Smooth muscle cell (in vitro differentiated cells): ENCODE measurements at regions not wholly inside any gene's neighbourhood (a gene's known extent, or its start where the extent isn't known, plus 50 kb on each side); places are given as distances from the start of the nearest gene placed in this dataset.

Experiments used
- DNase-seq: peaks from one replicate; lab custom pipeline; 2025; ENCODE audit not compliant: unreplicated experiment; lab: John Stamatoyannopoulos, UW
- H2AFZ ChIP-seq: fragments of 200-600 bp; sonication (generic); 2 replicates; pipeline ENCODE4 v1.6.0; 2016; ENCODE audit warnings: antibody characterized with exemption, low read depth, mild to moderate bottlenecking
- H3F3A ChIP-seq: fragments of 200-600 bp; sonication (generic); 2 replicates; pipeline ENCODE4 v1.6.0; 2017; ENCODE audit warnings: antibody characterized with exemption, low read depth
- H3K27ac ChIP-seq: fragments of 200-600 bp; sonication (generic); 2 replicates; pipeline ENCODE4 v1.5.1; 2016; ENCODE audit warnings: low read depth, mild to moderate bottlenecking
- H3K27me3 ChIP-seq: fragments of 200-600 bp; sonication (generic); 2 replicates; pipeline ENCODE4 v1.6.1; 2016; ENCODE audit warnings: low read depth, mild to moderate bottlenecking
- H3K36me3 ChIP-seq: fragments of 200-600 bp; sonication (generic); 2 replicates; pipeline ENCODE4 v1.5.1; 2016; ENCODE audit warnings: low read depth
- H3K4me1 ChIP-seq: fragments of 200-600 bp; sonication (generic); 2 replicates; pipeline ENCODE4 v1.5.1; 2016; ENCODE audit warnings: low read depth
- H3K4me2 ChIP-seq: fragments of 200-600 bp; sonication (generic); 2 replicates; pipeline ENCODE4 v1.6.0; 2016; ENCODE audit warnings: mild to moderate bottlenecking
- H3K4me3 ChIP-seq: fragments of 200-600 bp; sonication (generic); 2 replicates; pipeline ENCODE4 v1.5.1; 2016; ENCODE audit warnings: mild to moderate bottlenecking
- H3K79me2 ChIP-seq: fragments of 200-600 bp; sonication (generic); 2 replicates; pipeline ENCODE4 v1.6.0; 2016; ENCODE audit warnings: low read depth, mild to moderate bottlenecking
- H3K9ac ChIP-seq: fragments of 200-600 bp; sonication (generic); 2 replicates; pipeline ENCODE4 v1.6.0; 2016; ENCODE audit warnings: low read depth
- H3K9me3 ChIP-seq: fragments of 200-600 bp; sonication (generic); replicated peaks from 2 replicates; pipeline ENCODE4 v1.5.1; 2016; ENCODE audit warnings: low read depth
- H4K20me1 ChIP-seq: fragments of 200-600 bp; sonication (generic); 2 replicates; pipeline ENCODE4 v1.6.0; 2016; ENCODE audit warnings: low read depth
- CTCF ChIP-seq: fragments of 200-600 bp; sonication (generic); IDR thresholded peaks from 2 replicates; pipeline ENCODE4 v1.5.1; 2017; ENCODE audit warnings: borderline replicate concordance, mild to moderate bottlenecking, antibody characterized with exemption; ENCODE audit not compliant: insufficient read depth, poor library complexity, severe bottlenecking
- WGBS: methylation state at CpG from one replicate; pipeline ENCODE4 v1.1.7; 2016; ENCODE audit warnings: low lambda C conversion rate; 5-methylcytosine and 5-hydroxymethylcytosine counted together

GRCh38 chr1:56152635-56153034 lies 426.7 kb downstream of the PLPP3 start:
- DNase-seq = no peak

GRCh38 chr1:56151402-56151801 lies 428.0 kb downstream of the PLPP3 start:
- H3F3A ChIP-seq = no peaks in the 10 kb centered on the region
- no peak for DNase-seq

More at GRCh38 chr1:56152635-56153034, 426.7 kb downstream of the PLPP3 start:
- no peaks in the 10 kb centered on the region for H3F3A ChIP-seq
- no peak overlapping the region for H2AFZ ChIP-seq
- no peaks in the 10 kb centered on the region for H3K79me2 ChIP-seq
- no peak overlapping the region for H3K4me2 ChIP-seq
- TF ChIP-seq CTCF = no peak
- no peak overlapping the region for H3K4me3 ChIP-seq
- no peak overlapping the region for H3K27ac ChIP-seq
- WGBS = 91% methylated on average over 3 of the region's 3 CpGs
- no peaks in the 10 kb centered on the region for H4K20me1 ChIP-seq
- H3K36me3 ChIP-seq = no peaks in the 10 kb centered on the region
- H3K27me3 ChIP-seq = no peaks in the 10 kb centered on the region
- H3K9me3 ChIP-seq = no peaks in the 10 kb centered on the region
- peaks cover 7% of the 10 kb centered on the region for H3K4me1 ChIP-seq
- H3K9ac ChIP-seq = no peak overlapping the region

DNA sequence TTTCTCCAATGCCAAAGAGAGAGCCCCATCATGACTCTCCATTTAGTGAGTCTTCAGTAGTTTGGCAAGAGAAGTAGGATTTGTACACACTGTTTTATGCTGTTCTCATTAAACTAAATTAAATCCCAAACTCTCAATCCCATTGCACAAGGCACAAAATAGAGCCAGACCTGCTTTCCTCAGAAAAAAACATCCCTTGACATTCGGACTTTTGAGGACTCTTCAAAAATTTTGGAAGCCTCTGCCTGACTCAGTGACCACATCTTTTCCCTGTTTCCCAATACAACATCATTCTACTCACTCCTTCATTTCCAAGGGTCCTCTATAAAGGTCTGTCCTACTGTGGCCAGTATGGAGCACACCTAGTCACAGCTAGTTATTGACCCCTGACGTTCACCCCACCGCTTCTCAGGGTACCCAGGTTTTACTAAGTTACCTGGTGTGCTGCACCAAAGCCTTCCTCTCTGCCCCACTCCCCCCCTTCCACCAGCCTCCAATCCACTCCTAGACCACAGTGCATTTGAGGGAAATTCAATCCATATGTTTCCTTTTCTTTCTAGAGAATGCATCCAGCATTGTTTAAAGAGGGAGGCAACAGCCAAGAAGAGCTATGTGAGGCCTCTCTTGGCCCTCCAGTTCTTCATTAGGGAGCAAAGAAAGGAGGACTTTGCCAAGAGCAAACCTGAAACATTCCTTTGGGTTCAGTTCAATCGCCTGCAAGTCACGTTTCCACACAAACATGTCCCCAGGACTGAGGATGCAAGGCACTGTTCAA lies 428.7 kb downstream of the PLPP3 start:
- no peaks in the 10 kb centered on the region for H3K36me3 ChIP-seq
- DNase-seq = no peak
- no peaks in the 10 kb centered on the region for H3K79me2 ChIP-seq
- no peak overlapping the region for H3K4me2 ChIP-seq
- no peak overlapping the region for H3K4me3 ChIP-seq
- H2AFZ ChIP-seq = no peak overlapping the region
- H3K27me3 ChIP-seq = no peaks in the 10 kb centered on the region
- no peak overlapping the region for H3K9ac ChIP-seq
- H3F3A ChIP-seq = no peaks in the 10 kb centered on the region
- no peak for TF ChIP-seq CTCF
- H3K9me3 ChIP-seq = no peaks in the 10 kb centered on the region
- H4K20me1 ChIP-seq = no peaks in the 10 kb centered on the region
- 92% methylated on average over 5 of the region's 5 CpGs for WGBS
- H3K27ac ChIP-seq = no peak overlapping the region
- peaks cover 7% of the 10 kb centered on the region for H3K4me1 ChIP-seq

More at GRCh38 chr1:56151402-56151801, 428.0 kb downstream of the PLPP3 start:
- H2AFZ ChIP-seq = no peak overlapping the region
- H3K79me2 ChIP-seq = no peaks in the 10 kb centered on the region
- no peak overlapping the region for H3K4me2 ChIP-seq
- no peak overlapping the region for H3K9ac ChIP-seq
- no peak for TF ChIP-seq CTCF
- H3K27me3 ChIP-seq = no peaks in the 10 kb centered on the region
- no peaks in the 10 kb centered on the region for H4K20me1 ChIP-seq
- H3K9me3 ChIP-seq = no peaks in the 10 kb centered on the region
- no peak overlapping the region for H3K27ac ChIP-seq
- H3K4me1 ChIP-seq = peaks cover 7% of the 10 kb centered on the region
- 95% methylated on average over 2 of the region's 2 CpGs for WGBS
- H3K4me3 ChIP-seq = no peak overlapping the region
- no peaks in the 10 kb centered on the region for H3K36me3 ChIP-seq

DNA sequence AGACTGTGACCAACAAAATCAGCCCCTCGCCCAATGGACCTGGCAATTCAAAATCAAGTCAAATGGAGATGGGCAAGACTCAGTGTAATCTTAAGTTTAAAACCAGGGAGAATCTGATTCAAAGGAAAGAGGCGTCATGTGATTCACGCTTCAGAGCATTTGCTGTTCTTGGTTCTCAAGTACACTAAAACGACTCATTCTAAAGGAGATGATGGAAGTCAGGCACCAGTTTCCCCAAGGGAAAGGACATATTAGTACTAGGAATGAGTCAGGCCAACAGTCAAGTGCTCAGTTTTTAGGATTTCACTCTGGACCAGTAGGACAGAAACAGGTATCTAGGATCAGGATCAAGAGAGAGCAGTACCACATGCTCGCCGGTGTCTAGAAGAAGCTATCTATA lies 429.6 kb downstream of the PLPP3 start:
- H3K4me2 ChIP-seq = no peak overlapping the region

More for the DNA sequence above, 429.6 kb downstream of the PLPP3 start:
- Histone ChIP-seq H3K79me2 (no peaks in the 10 kb centered on the region), H3K9ac (no peak overlapping the region), H3K4me3 (no peak overlapping the region), H2AFZ (no peak overlapping the region), H3F3A (no peaks in the 10 kb centered on the region), H4K20me1 (no peaks in the 10 kb centered on the region), H3K27me3 (no peaks in the 10 kb centered on the region), H3K27ac (no peak overlapping the region), H3K4me1 (peaks cover 7% of the 10 kb centered on the region), H3K36me3 (no peaks in the 10 kb centered on the region), H3K9me3 (no peaks in the 10 kb centered on the region)
- no peak for DNase-seq
- TF ChIP-seq CTCF = no peak
- WGBS = 91% methylated on average over 6 of the region's 6 CpGs
